GM21390 (cell line): ENCODE measurements at regions not wholly inside any gene's neighbourhood (a gene's known extent, or its start where the extent isn't known, plus 50 kb on each side); places are given as distances from the start of the nearest gene placed in this dataset.
"Not testable (repeated sequence)": the region's sequence is repeated elsewhere in the genome, so short reads cannot be mapped to it uniquely, and the experiment has no call there.

Source experiments
- ATAC-seq: cut with Tn5 transposase; IDR thresholded peaks from one replicate; pipeline ENCODE4 v1.9.1; 2021; ENCODE audit not compliant: unreplicated experiment

DNA sequence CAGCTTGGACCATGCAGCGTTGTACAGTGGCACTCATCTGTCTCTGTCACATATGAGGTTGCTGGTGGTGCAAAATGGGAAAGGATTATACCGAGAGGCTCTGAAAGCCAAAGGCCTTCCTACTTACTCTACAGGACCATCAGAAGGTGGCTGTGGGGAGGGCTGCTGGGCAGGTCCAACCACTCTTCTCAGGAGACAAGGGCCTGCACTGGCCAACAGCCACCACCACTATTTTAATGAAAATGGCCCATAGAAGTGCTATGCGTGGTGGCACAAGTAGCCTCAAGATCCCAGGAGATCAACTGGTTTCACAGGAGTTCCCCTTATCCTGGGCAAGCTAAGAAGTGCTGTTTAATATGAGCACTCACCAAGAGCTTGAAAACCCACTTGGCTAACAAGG is 52.3 kb downstream of the MRPL57 start:
- no peak for ATAC-seq

- no peak for ATAC-seq
These were observed 53.0 kb downstream of the MRPL57 start for GRCh38 chr13:21229241-21230024.

- no peak for ATAC-seq
These were observed 54.1 kb downstream of the MRPL57 start for GRCh38 chr13:21230516-21230915.

DNA sequence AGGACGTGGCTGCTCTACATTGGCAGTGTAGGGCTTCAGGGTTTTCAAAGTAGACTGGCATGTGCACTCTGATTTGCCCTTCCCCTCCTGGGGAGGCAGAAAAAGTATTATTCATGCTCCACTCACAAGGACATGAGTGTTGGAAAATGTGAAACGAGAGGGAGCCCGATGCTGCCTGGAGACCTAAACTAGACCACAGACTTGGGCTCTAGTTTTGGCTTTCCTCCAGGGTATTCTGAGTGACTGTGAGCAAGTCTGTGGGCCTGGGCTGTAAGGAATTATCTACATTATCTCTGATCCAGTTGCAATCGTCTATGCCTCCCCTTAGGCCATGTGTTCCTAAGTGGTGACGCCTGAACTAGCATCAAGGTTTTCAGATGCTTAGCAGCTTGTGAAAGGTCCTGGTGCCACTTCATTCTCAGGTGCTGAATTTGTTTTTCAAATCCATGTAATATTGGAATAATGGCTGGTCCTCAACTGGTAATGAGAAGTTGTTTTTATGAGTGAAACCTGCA is 55.0 kb downstream of the MRPL57 start:
- ATAC-seq, result no peak

DNA sequence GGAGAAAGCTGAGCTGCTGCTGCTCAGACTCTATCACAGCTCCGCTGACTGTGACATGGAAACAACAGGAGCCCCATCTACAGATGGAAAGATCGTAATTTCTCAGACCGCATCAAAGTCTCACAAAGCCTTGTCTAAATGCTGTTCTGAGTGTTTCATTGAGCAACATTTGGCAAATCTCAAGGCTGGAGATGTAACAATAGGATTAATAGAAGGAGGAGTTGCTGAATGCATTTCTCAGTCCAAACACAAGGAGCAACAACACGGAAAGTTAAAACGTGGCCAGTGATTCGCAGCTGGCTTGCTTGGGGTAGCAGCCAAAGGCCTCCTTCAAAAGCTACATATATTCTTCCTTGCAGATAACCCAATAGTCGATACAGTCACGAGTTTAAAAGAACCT is 55.7 kb downstream of the MRPL57 start:
- ATAC-seq, result no peak

- ATAC-seq, result no peak
These were observed 56.1 kb downstream of the MRPL57 start for GRCh38 chr13:21232599-21232998.

- no peak for ATAC-seq
These were observed 56.6 kb downstream of the MRPL57 start for GRCh38 chr13:21233086-21233485.

DNA sequence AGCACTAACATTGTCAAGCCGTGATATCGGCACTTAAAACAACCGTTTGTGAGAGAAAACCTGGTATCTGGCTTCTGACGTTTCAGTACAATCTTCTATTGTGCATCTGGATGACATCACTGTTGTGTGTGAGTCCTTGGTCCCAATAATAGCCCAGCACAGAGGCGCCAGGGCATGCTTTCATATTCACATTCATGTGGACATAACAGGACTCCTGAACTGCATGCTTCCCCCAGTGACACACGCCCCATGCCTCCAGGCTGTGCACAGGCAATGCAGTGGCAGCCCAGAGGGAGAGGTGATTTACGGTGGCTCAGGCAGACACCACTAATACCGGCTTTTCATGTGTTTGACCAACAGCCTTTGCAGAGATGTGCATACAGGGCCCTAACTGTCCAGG is 58.1 kb downstream of the MRPL57 start:
- ATAC-seq, result no peak

DNA sequence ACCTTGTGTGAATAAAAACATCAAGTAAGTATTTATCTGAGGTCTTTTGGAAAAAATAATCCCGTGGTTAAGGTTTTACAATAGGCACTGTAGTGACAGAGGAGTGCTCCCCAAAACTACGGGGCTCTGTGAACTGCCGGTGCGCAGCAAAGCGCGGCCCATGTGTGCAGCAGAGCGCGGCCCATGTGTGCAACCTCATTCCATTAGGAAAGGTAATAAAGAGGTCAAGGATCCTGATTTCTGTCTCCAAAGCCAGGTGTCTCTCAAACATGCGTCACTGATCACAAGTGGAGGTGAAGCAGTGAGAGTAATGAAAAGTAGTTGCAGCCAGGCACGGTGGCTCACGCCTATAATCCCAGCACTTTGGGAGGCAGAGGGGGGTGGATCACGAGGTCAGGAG is 58.7 kb downstream of the MRPL57 start:
- ATAC-seq, result no peak

DNA sequence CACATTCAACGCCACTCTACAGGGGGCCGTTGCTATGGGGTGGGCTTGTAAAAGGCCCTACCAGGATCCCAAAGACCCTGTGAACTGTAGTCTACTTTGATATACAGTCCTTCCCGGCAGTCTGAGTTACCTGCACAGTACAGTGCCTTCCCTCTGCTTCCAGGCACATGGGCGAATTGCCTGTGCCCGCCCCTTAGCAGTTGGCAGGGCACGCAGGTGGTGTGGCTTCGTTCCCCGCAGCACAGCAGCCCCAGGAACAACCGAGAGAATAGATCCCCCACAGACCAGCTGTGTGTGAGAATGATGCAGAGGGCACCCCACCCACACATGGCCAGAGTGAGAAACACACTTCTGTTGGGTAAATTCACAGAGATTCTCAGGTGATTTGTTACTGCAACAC is 60.6 kb downstream of the MRPL57 start:
- ATAC-seq, result no peak

GRCh38 chr13:21238267-21238666 is 61.8 kb downstream of the MRPL57 start:
- ATAC-seq, result no peak

GRCh38 chr13:21240586-21240985 is 64.1 kb downstream of the MRPL57 start:
- no peak for ATAC-seq

DNA sequence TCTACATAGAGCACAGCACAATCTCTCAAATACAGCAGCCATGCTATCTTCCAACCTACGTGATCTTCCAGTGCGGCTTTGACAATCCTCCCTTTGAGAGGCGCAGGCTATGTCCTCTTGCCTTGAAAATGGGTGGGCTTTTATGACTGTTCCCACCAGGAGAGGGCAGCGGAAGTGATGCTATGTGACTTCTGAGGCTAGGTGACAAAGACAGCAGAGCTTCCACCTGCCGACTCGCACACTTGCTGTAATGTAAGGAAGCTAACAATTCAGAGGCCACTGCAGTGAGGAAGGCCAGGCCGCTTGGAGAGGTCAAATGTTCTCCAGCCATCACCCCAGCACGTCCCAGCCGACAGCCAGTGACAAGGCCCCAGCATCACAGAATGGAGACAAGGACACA is 65.8 kb downstream of the MRPL57 start:
- ATAC-seq, result no peak

DNA sequence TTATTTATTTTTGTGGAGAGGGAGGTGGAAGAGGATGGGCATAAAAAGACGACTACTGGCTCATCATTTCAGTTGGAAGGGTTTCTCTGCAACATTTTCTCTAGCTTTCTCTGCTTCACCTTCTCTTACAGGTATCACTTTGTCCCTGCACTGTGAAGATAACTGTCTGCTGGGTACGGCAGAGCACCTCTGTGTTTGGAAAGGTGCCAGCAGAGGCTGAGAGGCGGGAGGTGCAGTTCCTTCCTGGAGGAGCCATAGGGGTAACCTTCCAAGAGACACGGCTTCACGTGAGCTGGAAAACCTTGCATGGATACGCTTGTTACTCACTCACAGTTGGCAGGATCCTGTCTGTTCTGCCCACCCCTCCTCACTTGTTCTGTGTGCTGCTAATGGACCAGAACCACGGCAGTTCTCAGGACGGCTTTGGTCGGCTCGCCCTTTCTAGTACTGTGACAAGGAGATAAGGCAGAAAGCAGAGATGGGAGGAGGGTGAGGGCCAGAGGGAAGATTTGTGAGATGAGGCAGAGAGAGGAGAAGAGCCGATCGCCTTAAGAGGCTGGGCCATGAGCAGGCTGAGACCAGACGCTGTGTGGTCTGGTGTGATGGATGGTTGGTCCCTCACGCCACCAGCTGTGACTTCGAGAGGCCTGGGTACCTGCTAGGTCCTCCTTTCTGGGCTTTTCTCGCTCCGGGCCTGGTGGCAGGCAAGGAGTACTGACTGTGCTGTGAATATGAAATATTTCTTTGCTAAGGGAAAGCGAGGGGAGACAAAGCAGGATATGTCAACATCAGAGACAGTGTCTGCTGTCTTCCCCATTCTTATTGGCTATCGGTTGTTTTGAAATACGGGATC is 66.8 kb downstream of the MRPL57 start:
- no peak for ATAC-seq

- not testable (repeated sequence) for ATAC-seq
These were observed 67.4 kb downstream of the MRPL57 start for GRCh38 chr13:21243898-21244184.

DNA sequence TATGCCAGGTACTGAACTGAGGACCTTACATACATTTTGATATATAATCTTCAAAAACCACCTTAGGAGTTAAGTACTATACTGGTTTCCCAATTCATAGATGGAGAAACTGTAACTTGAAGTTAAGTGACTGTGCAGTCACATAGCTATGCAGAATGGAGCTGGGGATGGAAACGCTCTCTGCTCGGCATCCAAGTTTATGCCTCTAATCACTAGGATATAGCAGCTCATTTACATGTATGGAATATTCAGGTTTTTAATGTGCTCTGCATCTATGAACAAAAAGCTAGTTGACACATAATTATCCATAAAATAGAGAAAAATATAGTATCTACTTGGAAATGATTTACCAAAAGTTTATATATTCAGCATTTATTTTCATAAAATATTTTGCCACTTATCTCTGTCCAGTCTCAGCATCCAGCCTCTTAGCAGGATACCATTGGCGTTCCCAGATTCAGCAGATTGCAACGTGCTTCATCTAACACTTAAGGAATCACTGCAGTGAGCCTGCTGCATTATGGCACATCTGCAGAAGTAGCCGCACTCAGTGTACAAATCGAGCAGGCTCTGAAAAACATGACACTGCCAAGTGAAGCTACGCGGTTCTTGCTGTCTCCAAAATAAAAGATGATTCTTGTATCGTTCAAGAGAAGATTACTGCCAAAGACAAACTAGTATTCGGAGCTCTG is 70.4 kb downstream of the MRPL57 start:
- ATAC-seq, result no peak

- no peak for ATAC-seq
These were observed 79.9 kb downstream of the MRPL57 start for GRCh38 chr13:21256351-21256761.

- ATAC-seq, result no peak
These were observed 80.4 kb downstream of the MRPL57 start for GRCh38 chr13:21256891-21257290.

DNA sequence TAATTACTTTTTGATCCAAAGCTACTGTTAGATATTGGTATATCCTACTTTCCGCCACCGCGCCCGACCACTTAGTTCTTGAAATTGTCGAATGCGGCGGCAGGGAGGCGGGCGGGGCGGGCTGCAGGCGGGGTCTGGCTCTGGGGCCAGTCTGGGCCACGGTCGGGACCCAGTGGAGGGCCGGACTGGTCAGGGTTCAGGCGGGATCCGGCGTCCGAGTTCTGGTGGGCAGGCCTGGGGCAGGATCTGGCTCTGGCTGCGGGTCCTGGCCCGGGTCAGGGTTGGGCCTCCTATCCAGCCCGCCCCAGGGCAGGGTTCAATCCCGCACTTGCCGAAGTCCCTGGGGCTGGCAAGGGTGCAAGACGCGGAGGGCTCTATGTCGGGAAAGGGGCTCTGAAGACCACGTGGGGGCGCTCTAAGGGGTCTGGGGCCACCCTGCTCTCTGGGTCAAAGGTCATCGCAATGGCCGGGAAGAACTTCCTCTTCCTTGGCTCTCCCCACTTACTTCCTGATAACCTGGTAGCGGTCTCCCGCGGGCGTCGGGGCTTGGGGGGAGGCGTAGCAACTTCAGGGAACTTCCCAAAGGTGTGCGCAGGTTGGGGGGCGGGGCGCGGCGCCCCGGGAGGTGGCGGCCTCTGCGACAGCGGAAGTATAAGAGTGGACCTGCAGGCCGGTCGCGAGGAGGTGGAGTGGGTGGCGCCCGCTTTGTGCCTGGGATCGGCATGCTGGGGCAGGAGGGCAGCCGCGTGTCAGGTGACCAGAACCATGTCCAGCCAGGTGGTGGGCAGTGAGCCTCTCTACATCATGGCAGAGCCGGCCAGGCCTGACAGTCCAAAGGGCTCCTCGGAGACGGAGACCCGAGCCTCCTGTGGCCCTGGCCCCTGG is 83.4 kb downstream of the MRPL57 start:
- no peak for ATAC-seq

- ATAC-seq, result not testable (repeated sequence)
These were observed 84.3 kb downstream of the MRPL57 start for GRCh38 chr13:21260561-21261290.
